ENCODE measurements at regions not wholly inside any gene's neighbourhood (a gene's known extent, or its start where the extent isn't known, plus 50 kb on each side); places are given as distances from the start of the nearest gene placed in this dataset.

DNA sequence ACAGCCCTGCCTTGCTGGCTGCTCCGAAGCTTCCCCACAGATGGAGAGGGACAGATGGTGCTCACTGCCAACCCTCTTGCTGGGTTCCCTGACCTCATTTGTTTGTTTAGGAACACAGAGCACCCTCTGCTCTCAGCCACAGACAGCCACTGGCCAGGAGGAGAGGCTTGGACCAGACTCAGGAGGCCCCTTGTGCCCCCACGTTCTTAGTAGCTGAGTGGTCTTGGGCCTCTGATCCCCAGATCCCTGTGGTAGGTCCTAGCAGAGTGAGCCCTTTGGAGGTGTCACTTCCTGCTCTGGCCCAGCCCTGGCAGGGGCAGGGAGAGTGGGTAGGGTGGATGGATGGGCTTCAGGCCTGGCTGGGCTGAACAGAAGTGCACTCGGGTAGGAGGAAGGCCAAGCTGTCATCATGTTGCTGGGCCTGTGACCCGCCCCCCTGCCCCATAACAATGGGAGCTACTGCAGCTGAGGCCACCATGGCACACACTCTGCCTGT, 84.0 kb downstream of the DHCR7 start:
- TF ChIP-seq CTCF (IDR thresholded peaks at IDR 0.05; ENCODE audit: insufficient read depth, low read length) (no peak), POLR2AphosphoS5 (IDR thresholded peaks at IDR 0.05; ENCODE audit: low read depth) (no peak), REST (IDR thresholded peaks at IDR 0.05; ENCODE audit: insufficient replicate concordance, low read depth) (no peak)

All from HL-60 (cell line).